ENCODE measurements at regions not wholly inside any gene's neighbourhood (a gene's known extent, or its start where the extent isn't known, plus 50 kb on each side); places are given as distances from the start of the nearest gene placed in this dataset.
"Not testable (repeated sequence)": the region's sequence is repeated elsewhere in the genome, so short reads cannot be mapped to it uniquely, and the experiment has no call there.

DNA sequence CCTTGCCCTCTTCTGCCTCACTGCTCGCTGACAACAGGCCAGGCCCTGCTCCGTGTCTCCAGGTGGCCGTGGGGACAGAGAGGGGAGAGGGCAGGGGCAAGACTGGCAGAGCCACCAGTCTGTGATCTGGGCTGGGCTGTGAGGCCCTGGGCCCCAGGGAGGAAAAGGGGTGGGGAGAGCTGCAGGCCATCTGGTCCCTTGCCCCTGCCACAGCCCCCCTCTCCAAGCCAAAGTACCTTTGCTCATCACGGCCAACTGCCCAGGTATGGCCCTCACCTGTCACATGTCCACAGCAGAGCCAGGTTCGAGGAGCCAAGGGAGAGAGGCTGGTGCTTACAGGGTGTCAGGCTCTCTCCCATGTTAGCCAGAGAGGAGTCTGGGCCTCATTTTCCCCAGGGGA, 91.4 kb upstream of the LHX1 start:
- 68% methylated on average over 5 of the region's 5 CpGs for WGBS (ENCODE audit: insufficient coverage, low coverage, low lambda C conversion rate, missing lambda C conversion rate)
- Histone ChIP-seq H3K36me3 (no peaks in the 10 kb centered on the region), H3K4me3 (no peak overlapping the region), H3K4me1 (no peaks in the 10 kb centered on the region), H3K27me3 (no peaks in the 10 kb centered on the region), H3K27ac (no peak overlapping the region), H3K9me3 (no peaks in the 10 kb centered on the region)
- no peak for DNase-seq
- TF ChIP-seq, protein P1, sequence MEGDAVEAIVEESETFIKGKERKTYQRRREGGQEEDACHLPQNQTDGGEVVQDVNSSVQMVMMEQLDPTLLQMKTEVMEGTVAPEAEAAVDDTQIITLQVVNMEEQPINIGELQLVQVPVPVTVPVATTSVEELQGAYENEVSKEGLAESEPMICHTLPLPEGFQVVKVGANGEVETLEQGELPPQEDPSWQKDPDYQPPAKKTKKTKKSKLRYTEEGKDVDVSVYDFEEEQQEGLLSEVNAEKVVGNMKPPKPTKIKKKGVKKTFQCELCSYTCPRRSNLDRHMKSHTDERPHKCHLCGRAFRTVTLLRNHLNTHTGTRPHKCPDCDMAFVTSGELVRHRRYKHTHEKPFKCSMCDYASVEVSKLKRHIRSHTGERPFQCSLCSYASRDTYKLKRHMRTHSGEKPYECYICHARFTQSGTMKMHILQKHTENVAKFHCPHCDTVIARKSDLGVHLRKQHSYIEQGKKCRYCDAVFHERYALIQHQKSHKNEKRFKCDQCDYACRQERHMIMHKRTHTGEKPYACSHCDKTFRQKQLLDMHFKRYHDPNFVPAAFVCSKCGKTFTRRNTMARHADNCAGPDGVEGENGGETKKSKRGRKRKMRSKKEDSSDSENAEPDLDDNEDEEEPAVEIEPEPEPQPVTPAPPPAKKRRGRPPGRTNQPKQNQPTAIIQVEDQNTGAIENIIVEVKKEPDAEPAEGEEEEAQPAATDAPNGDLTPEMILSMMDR (IDR thresholded peaks at IDR 0.05): no peak
- no peak for TF ChIP-seq POLR2A (IDR thresholded peaks at IDR 0.05)
- ATAC-seq: no peak
- intact Hi-C loops (cut with DNase I): no loop called here

DNA sequence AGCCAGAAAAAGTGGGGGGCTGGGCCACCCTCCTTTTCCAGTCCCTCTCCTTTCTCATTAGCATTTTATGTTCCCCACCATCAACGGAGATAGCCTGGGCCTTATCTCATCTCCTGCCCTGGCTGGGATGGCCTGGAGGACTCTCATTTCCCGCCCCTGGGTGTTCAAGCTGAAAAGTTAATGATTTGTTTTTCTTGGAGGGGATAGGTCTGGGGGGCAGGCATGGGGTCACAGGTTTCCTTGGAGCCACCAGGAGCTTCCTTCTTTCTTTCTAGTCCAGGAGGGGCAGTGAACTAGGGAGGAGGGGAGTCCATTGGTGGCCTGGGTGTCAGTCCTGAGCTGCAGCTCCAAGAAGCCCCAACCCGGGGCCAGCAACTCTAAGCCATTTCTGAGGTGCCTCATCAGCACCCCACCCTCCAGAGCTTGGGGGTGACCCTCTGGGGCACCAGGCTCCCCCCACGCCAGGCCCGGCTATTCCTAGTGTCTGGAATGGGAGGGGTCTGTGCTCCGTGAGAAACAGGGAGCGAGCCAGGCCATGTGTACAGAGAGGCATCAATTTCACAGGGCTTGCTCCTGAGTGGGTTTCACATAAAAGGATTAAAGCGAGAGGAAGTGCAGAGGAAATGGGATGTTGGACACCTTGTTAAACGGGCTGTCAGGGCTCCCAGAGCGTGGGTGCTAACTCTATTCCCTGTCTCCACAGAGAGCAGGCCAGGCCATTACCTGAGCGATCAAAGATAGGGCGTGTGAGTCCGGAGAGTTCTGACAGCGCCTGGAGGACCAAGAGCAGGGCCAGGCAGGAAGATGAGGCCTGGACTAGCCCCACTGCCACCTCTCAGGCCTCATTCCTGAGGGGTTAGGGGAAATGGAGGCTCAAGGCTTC, 90.6 kb upstream of the LHX1 start:
- DNase-seq: no peak
- H3K36me3 ChIP-seq: no peaks in the 10 kb centered on the region
- ATAC-seq: no peak
- 33% methylated on average over 1 of the region's 14 CpGs for WGBS (ENCODE audit: insufficient coverage, low coverage, low lambda C conversion rate, missing lambda C conversion rate)
- H3K4me1 ChIP-seq: no peaks in the 10 kb centered on the region
- no peaks in the 10 kb centered on the region for H3K9me3 ChIP-seq
- no peaks in the 10 kb centered on the region for H3K27me3 ChIP-seq
- H3K4me3 ChIP-seq: no peak overlapping the region
- intact Hi-C loops (cut with DNase I): no loop called here
- no peak for TF ChIP-seq POLR2A (IDR thresholded peaks at IDR 0.05)
- TF ChIP-seq, protein P1 (IDR thresholded peaks at IDR 0.05): no peak
- no peak overlapping the region for H3K27ac ChIP-seq

DNA sequence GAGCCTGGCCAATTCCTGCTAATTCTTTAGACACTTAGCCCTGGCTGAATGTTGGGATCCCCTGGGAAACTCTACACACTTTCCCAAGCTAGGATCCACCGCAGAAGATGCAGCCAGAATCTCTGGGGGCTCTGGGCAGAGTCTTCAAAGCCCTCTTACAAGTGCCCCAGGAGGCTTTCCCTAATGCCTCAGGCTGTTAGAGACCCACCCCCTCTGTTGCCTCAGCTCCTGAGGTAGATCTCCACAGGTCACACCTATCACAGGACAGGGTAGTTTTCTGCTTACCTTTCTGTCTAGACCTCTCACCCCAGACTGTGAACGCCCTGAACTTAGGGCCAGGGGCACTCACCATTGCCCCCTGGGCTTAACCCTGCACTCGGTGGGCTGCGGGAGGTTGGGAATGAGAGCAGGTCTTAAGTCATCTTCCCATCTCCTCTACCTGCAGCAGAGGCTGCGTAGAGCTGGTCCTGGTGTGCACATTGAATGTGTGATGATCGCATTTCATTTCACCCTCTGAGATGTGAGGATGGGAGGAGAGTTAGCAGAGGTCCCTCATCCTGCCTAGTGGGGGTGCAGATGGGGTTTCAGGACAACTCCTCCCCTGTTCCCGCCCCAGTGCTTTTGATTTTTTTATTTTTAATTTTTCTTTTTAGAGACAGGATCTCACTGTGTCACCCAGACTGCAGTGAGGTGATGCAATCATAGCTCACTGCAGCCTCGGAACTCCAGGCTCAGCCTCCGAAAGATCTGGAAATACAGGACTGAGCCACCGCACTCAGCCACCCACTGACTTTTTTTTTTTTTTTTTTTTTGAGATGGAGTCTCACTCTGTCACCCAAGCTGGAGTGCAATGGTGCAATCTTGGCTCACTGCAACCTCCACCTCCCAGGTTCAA, 89.0 kb upstream of the LHX1 start:
- Histone ChIP-seq H3K27ac (no peak overlapping the region), H3K36me3 (no peaks in the 10 kb centered on the region), H3K4me1 (no peaks in the 10 kb centered on the region), H3K27me3 (no peaks in the 10 kb centered on the region), H3K4me3 (no peak overlapping the region), H3K9me3 (no peaks in the 10 kb centered on the region)
- WGBS (ENCODE audit: insufficient coverage, low coverage, low lambda C conversion rate, missing lambda C conversion rate): 67% methylated on average over 5 of the region's 10 CpGs
- intact Hi-C loops (cut with DNase I): no loop called here
- ATAC-seq (no peak), DNase-seq (no peak)
- TF ChIP-seq, protein P1 (IDR thresholded peaks at IDR 0.05): no peak
- no peak for TF ChIP-seq POLR2A (IDR thresholded peaks at IDR 0.05)

DNA sequence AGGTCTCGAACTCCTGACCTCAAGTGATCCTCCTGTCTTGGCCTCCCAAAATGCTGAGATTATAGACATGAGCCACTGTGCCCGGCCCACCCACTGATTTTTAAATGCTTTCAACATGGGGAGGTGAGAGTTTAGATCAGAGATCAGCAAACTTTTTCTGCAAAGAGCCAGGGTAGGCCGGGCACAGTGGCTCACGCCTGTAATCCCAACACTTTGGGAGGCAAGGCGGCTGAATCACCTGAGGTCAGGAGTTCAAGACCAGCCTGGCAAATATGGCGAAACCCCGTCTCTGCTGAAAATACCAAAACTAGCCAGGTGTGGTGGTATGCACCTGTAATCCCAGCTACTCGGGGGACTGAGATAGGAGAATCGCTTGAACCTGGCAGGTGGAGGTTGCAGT, 88.3 kb upstream of the LHX1 start:
- intact Hi-C loops (cut with DNase I); DNase-seq; H3K4me3 ChIP-seq; H3K27ac ChIP-seq; H3K36me3 ChIP-seq; ATAC-seq; H3K9me3 ChIP-seq; H3K4me1 ChIP-seq; H3K27me3 ChIP-seq: not testable (repeated sequence)
- 89% methylated on average over 9 of the region's 9 CpGs for WGBS (ENCODE audit: insufficient coverage, low coverage, low lambda C conversion rate, missing lambda C conversion rate)

DNA sequence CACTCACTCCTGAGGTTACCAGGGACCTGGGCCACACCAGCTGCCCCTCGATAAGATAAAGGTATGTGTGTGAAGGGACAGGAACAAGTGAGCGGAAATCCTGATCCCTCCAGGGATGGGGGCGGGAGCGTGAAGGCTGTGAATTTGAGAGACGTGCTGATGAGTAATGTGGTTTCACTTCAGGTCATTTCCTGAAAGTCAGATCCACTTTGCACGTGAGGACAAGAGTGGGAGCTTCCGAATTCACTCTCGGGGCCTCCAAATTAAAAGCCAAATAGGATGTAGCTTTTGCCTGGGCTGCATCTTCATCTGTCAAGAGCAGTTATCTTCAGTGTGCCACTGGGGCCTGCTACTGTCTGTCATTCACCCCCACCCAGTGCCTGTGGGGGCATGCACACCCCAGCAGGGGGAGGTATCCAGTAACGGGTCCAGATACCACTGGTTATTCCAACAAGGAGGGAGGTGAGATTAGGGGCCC, 87.4 kb upstream of the LHX1 start:
- no peak overlapping the region for H3K4me3 ChIP-seq
- no peaks in the 10 kb centered on the region for H3K36me3 ChIP-seq
- no peak overlapping the region for H3K27ac ChIP-seq
- DNase-seq: no peak
- intact Hi-C loops (cut with DNase I): no loop called here
- H3K4me1 ChIP-seq: no peaks in the 10 kb centered on the region
- TF ChIP-seq POLR2A (IDR thresholded peaks at IDR 0.05): no peak
- TF ChIP-seq, protein P1 (IDR thresholded peaks at IDR 0.05): no peak
- 47% methylated on average over 8 of the region's 9 CpGs for WGBS (ENCODE audit: insufficient coverage, low coverage, low lambda C conversion rate, missing lambda C conversion rate)
- no peaks in the 10 kb centered on the region for H3K27me3 ChIP-seq
- no peaks in the 10 kb centered on the region for H3K9me3 ChIP-seq
- ATAC-seq: peak in 3 of 4 donors; percentile 9 to 33 (median 25)

Data from right lobe of liver (tissue), 6 donors.